Smooth muscle cell (in vitro differentiated cells): ENCODE measurements at regions not wholly inside any gene's neighbourhood (a gene's known extent, or its start where the extent isn't known, plus 50 kb on each side); places are given as distances from the start of the nearest gene placed in this dataset.

Experiments
- DNase-seq: peaks from one replicate; lab custom pipeline; 2025; ENCODE audit not compliant: unreplicated experiment; lab: John Stamatoyannopoulos, UW
- H2AFZ ChIP-seq: fragments of 200-600 bp; sonication (generic); 2 replicates; pipeline ENCODE4 v1.6.0; 2016; ENCODE audit warnings: antibody characterized with exemption, low read depth, mild to moderate bottlenecking
- H3F3A ChIP-seq: fragments of 200-600 bp; sonication (generic); 2 replicates; pipeline ENCODE4 v1.6.0; 2017; ENCODE audit warnings: antibody characterized with exemption, low read depth
- H3K27ac ChIP-seq: fragments of 200-600 bp; sonication (generic); 2 replicates; pipeline ENCODE4 v1.5.1; 2016; ENCODE audit warnings: low read depth, mild to moderate bottlenecking
- H3K27me3 ChIP-seq: fragments of 200-600 bp; sonication (generic); 2 replicates; pipeline ENCODE4 v1.6.1; 2016; ENCODE audit warnings: low read depth, mild to moderate bottlenecking
- H3K36me3 ChIP-seq: fragments of 200-600 bp; sonication (generic); 2 replicates; pipeline ENCODE4 v1.5.1; 2016; ENCODE audit warnings: low read depth
- H3K4me1 ChIP-seq: fragments of 200-600 bp; sonication (generic); 2 replicates; pipeline ENCODE4 v1.5.1; 2016; ENCODE audit warnings: low read depth
- H3K4me2 ChIP-seq: fragments of 200-600 bp; sonication (generic); 2 replicates; pipeline ENCODE4 v1.6.0; 2016; ENCODE audit warnings: mild to moderate bottlenecking
- H3K4me3 ChIP-seq: fragments of 200-600 bp; sonication (generic); 2 replicates; pipeline ENCODE4 v1.5.1; 2016; ENCODE audit warnings: mild to moderate bottlenecking
- H3K79me2 ChIP-seq: fragments of 200-600 bp; sonication (generic); 2 replicates; pipeline ENCODE4 v1.6.0; 2016; ENCODE audit warnings: low read depth, mild to moderate bottlenecking
- H3K9ac ChIP-seq: fragments of 200-600 bp; sonication (generic); 2 replicates; pipeline ENCODE4 v1.6.0; 2016; ENCODE audit warnings: low read depth
- H3K9me3 ChIP-seq: fragments of 200-600 bp; sonication (generic); replicated peaks from 2 replicates; pipeline ENCODE4 v1.5.1; 2016; ENCODE audit warnings: low read depth
- H4K20me1 ChIP-seq: fragments of 200-600 bp; sonication (generic); 2 replicates; pipeline ENCODE4 v1.6.0; 2016; ENCODE audit warnings: low read depth
- CTCF ChIP-seq: fragments of 200-600 bp; sonication (generic); IDR thresholded peaks from 2 replicates; pipeline ENCODE4 v1.5.1; 2017; ENCODE audit warnings: borderline replicate concordance, mild to moderate bottlenecking, antibody characterized with exemption; ENCODE audit not compliant: insufficient read depth, poor library complexity, severe bottlenecking
- WGBS: methylation state at CpG from one replicate; pipeline ENCODE4 v1.1.7; 2016; ENCODE audit warnings: low lambda C conversion rate; 5-methylcytosine and 5-hydroxymethylcytosine counted together

- no peaks in the 10 kb centered on the region for H4K20me1 ChIP-seq
- no peak overlapping the region for H3K27ac ChIP-seq
- no peak overlapping the region for H2AFZ ChIP-seq
- no peaks in the 10 kb centered on the region for H3K27me3 ChIP-seq
- no peak overlapping the region for H3K4me3 ChIP-seq
- no peaks in the 10 kb centered on the region for H3K36me3 ChIP-seq
- no peak for TF ChIP-seq CTCF
- DNase-seq, result no peak
- no peaks in the 10 kb centered on the region for H3K4me1 ChIP-seq
- H3K79me2 ChIP-seq, result no peaks in the 10 kb centered on the region
- no peak overlapping the region for H3K9ac ChIP-seq
- no peak overlapping the region for H3K4me2 ChIP-seq
- no peaks in the 10 kb centered on the region for H3F3A ChIP-seq
- H3K9me3 ChIP-seq, result no peaks in the 10 kb centered on the region
These were observed 875.0 kb downstream of the SLITRK1 start for GRCh38 chr13:83007226-83007625.

GRCh38 chr13:83003185-83003584, 879.1 kb downstream of the SLITRK1 start:
- Histone ChIP-seq H2AFZ (no peak overlapping the region), H3K4me3 (no peak overlapping the region), H3K4me2 (no peak overlapping the region), H3K4me1 (no peaks in the 10 kb centered on the region), H3F3A (no peaks in the 10 kb centered on the region), H3K9ac (no peak overlapping the region), H3K36me3 (no peaks in the 10 kb centered on the region), H3K9me3 (no peaks in the 10 kb centered on the region), H3K27ac (no peak overlapping the region), H3K79me2 (no peaks in the 10 kb centered on the region), H4K20me1 (no peaks in the 10 kb centered on the region), H3K27me3 (no peaks in the 10 kb centered on the region)
- no peak for TF ChIP-seq CTCF
- no peak for DNase-seq

- H3K27ac ChIP-seq, result no peak overlapping the region
- no peaks in the 10 kb centered on the region for H3F3A ChIP-seq
- H3K4me3 ChIP-seq, result no peak overlapping the region
- WGBS, result 88% methylated on average over 2 of the region's 2 CpGs
- H4K20me1 ChIP-seq, result no peaks in the 10 kb centered on the region
- no peaks in the 10 kb centered on the region for H3K4me1 ChIP-seq
- no peaks in the 10 kb centered on the region for H3K9me3 ChIP-seq
- H2AFZ ChIP-seq, result no peak overlapping the region
- H3K4me2 ChIP-seq, result no peak overlapping the region
- H3K79me2 ChIP-seq, result no peaks in the 10 kb centered on the region
- no peak for DNase-seq
- peaks cover 4% of the 10 kb centered on the region for H3K27me3 ChIP-seq
- no peaks in the 10 kb centered on the region for H3K36me3 ChIP-seq
- no peak for TF ChIP-seq CTCF
- no peak overlapping the region for H3K9ac ChIP-seq
These were observed 888.9 kb downstream of the SLITRK1 start for GRCh38 chr13:82993417-82993816.

GRCh38 chr13:82976499-82976898, 905.8 kb downstream of the SLITRK1 start:
- DNase-seq, result no peak
- no peak overlapping the region for H3K4me2 ChIP-seq
- H3K79me2 ChIP-seq, result no peaks in the 10 kb centered on the region
- H3F3A ChIP-seq, result no peaks in the 10 kb centered on the region
- peak; percentile 33 for TF ChIP-seq CTCF
- H3K36me3 ChIP-seq, result no peaks in the 10 kb centered on the region
- no peaks in the 10 kb centered on the region for H3K27me3 ChIP-seq
- H3K9ac ChIP-seq, result no peak overlapping the region
- H3K9me3 ChIP-seq, result no peaks in the 10 kb centered on the region
- H4K20me1 ChIP-seq, result no peaks in the 10 kb centered on the region
- H3K27ac ChIP-seq, result no peak overlapping the region
- H3K4me1 ChIP-seq, result no peaks in the 10 kb centered on the region
- no peak overlapping the region for H2AFZ ChIP-seq
- no peak overlapping the region for H3K4me3 ChIP-seq
